Neural progenitor cell (in vitro differentiated cells): ENCODE measurements at regions not wholly inside any gene's neighbourhood (a gene's known extent, or its start where the extent isn't known, plus 50 kb on each side); places are given as distances from the start of the nearest gene placed in this dataset.

Source experiments
- DNase-seq: peaks from one replicate; pipeline ENCODE4 v3.0.0-alpha.2; 2016; ENCODE audit warnings: low spot score
- H2AFZ ChIP-seq: fragments of 200-600 bp; sonication (generic); replicated peaks from 2 replicates; pipeline ENCODE4 v1.6.1; 2016; ENCODE audit warnings: antibody characterized with exemption
- H3F3A ChIP-seq: fragments of 200-600 bp; sonication (generic); 2 replicates; pipeline ENCODE4 v1.6.1; 2016; ENCODE audit warnings: antibody characterized with exemption, low read depth
- H3K27ac ChIP-seq: fragments of 200-600 bp; sonication (generic); 2 replicates; pipeline ENCODE4 v1.5.1; 2016; ENCODE audit warnings: mild to moderate bottlenecking
- H3K27me3 ChIP-seq: fragments of 200-600 bp; sonication (generic); 2 replicates; pipeline ENCODE4 v1.6.1; 2016; ENCODE audit warnings: mild to moderate bottlenecking, moderate library complexity
- H3K36me3 ChIP-seq: fragments of 200-600 bp; sonication (generic); 2 replicates; pipeline ENCODE4 v1.5.1; 2016
- H3K4me1 ChIP-seq: fragments of 200-600 bp; sonication (generic); 2 replicates; pipeline ENCODE4 v1.6.1; 2016; ENCODE audit warnings: mixed run types
- H3K4me2 ChIP-seq: fragments of 200-600 bp; sonication (generic); 2 replicates; pipeline ENCODE4 v1.6.1; 2016
- H3K4me3 ChIP-seq: fragments of 200-600 bp; sonication (generic); 2 replicates; pipeline ENCODE4 v1.5.1; 2016
- H3K79me2 ChIP-seq: fragments of 200-600 bp; sonication (generic); 2 replicates; pipeline ENCODE4 v1.6.1; 2016; ENCODE audit warnings: low read depth
- H3K9ac ChIP-seq: fragments of 200-600 bp; sonication (generic); 2 replicates; pipeline ENCODE4 v1.6.1; 2016
- H3K9me3 ChIP-seq: fragments of 200-600 bp; sonication (generic); 2 replicates; pipeline ENCODE4 v1.5.1; 2016; ENCODE audit warnings: low read depth
- H4K20me1 ChIP-seq: fragments of 200-600 bp; sonication (generic); 2 replicates; pipeline ENCODE4 v1.6.1; 2016; ENCODE audit warnings: low read depth
- H3K27ac Mint-ChIP-seq: 3 replicates; pipeline ENCODE4 v1.8.0; 2021; ENCODE audit warnings: mixed read lengths
- H3K27me3 Mint-ChIP-seq: 2 replicates; pipeline ENCODE4 v1.8.0; 2022; ENCODE audit warnings: low read depth, mild to moderate bottlenecking, inconsistent platforms, moderate library complexity, mixed read lengths; ENCODE audit not compliant: insufficient read depth
- H3K36me3 Mint-ChIP-seq: 3 replicates; pipeline ENCODE4 v1.8.0; 2021; ENCODE audit warnings: mixed read lengths
- H3K4me1 Mint-ChIP-seq: 3 replicates; pipeline ENCODE4 v1.8.0; 2021; ENCODE audit warnings: mixed read lengths
- H3K4me3 Mint-ChIP-seq: 3 replicates; pipeline ENCODE4 v1.8.0; 2021; ENCODE audit warnings: mild to moderate bottlenecking, moderate library complexity, mixed read lengths
- H3K9me3 Mint-ChIP-seq: 3 replicates; pipeline ENCODE4 v1.8.0; 2020; ENCODE audit warnings: mixed read lengths
- CTCF ChIP-seq: fragments of 200-600 bp; sonication (generic); IDR thresholded peaks from 2 replicates; pipeline ENCODE4 v1.5.1; 2017; ENCODE audit warnings: antibody characterized with exemption, mild to moderate bottlenecking
- EZH2 ChIP-seq: fragments of 200-600 bp; sonication (generic); IDR thresholded peaks from 2 replicates; pipeline ENCODE4 v1.6.1; 2017; ENCODE audit warnings: antibody characterized with exemption, mild to moderate bottlenecking, moderate library complexity
- EZH2phosphoT487 ChIP-seq: fragments of 200-600 bp; sonication (generic); IDR thresholded peaks from 2 replicates; pipeline ENCODE4 v1.6.1; 2017; ENCODE audit warnings: antibody characterized with exemption

GRCh38 chr16:79899716-79900115 lies 299.2 kb upstream of the MAF start:
- Mint-ChIP-seq H3K36me3 (no peaks in the 10 kb centered on the region), H3K4me1 (peaks cover 4% of the 10 kb centered on the region), H3K27me3 (peaks cover 3% of the 10 kb centered on the region), H3K4me3 (no peak overlapping the region), H3K9me3 (no peaks in the 10 kb centered on the region), H3K27ac (no peak overlapping the region)
- Histone ChIP-seq H4K20me1 (no peaks in the 10 kb centered on the region), H3K9ac (no peak overlapping the region), H3K36me3 (no peaks in the 10 kb centered on the region), H3K27me3 (no peaks in the 10 kb centered on the region), H3K79me2 (no peaks in the 10 kb centered on the region), H3F3A (no peaks in the 10 kb centered on the region), H2AFZ (peak overlapping the region; percentile 73), H3K4me1 (no peaks in the 10 kb centered on the region), H3K27ac (no peak overlapping the region), H3K9me3 (no peaks in the 10 kb centered on the region), H3K4me2 (no peak overlapping the region), H3K4me3 (no peak overlapping the region)
- DNase-seq: no peak
- no peak for TF ChIP-seq EZH2phosphoT487
- TF ChIP-seq CTCF: no peak
- no peak for TF ChIP-seq EZH2

- Histone ChIP-seq H3K9ac (no peak overlapping the region), H3K4me2 (no peak overlapping the region), H3F3A (no peaks in the 10 kb centered on the region), H3K4me1 (no peaks in the 10 kb centered on the region), H3K36me3 (no peaks in the 10 kb centered on the region), H3K4me3 (no peak overlapping the region), H4K20me1 (no peaks in the 10 kb centered on the region), H2AFZ (no peak overlapping the region), H3K27ac (no peak overlapping the region), H3K79me2 (no peaks in the 10 kb centered on the region), H3K9me3 (no peaks in the 10 kb centered on the region), H3K27me3 (no peaks in the 10 kb centered on the region)
- Mint-ChIP-seq H3K9me3 (no peaks in the 10 kb centered on the region), H3K27ac (no peak overlapping the region), H3K4me3 (no peak overlapping the region), H3K27me3 (peaks cover 5% of the 10 kb centered on the region), H3K4me1 (peaks cover 4% of the 10 kb centered on the region), H3K36me3 (no peaks in the 10 kb centered on the region)
- TF ChIP-seq CTCF (no peak), EZH2 (no peak), EZH2phosphoT487 (no peak)
- no peak for DNase-seq
These were observed 298.8 kb upstream of the MAF start for GRCh38 chr16:79899316-79899715.

GRCh38 chr16:79898703-79899102 lies 298.2 kb upstream of the MAF start:
- no peak overlapping the region for H3K4me3 Mint-ChIP-seq
- H3K27ac Mint-ChIP-seq: no peak overlapping the region
- no peaks in the 10 kb centered on the region for H3K79me2 ChIP-seq
- H3K9me3 Mint-ChIP-seq: no peaks in the 10 kb centered on the region
- no peaks in the 10 kb centered on the region for H3K9me3 ChIP-seq
- no peaks in the 10 kb centered on the region for H3K4me1 ChIP-seq
- H3K36me3 ChIP-seq: no peaks in the 10 kb centered on the region
- H4K20me1 ChIP-seq: no peaks in the 10 kb centered on the region
- TF ChIP-seq EZH2phosphoT487: no peak
- TF ChIP-seq EZH2: no peak
- TF ChIP-seq CTCF: no peak
- peaks cover 4% of the 10 kb centered on the region for H3K4me1 Mint-ChIP-seq
- no peak overlapping the region for H3K27ac ChIP-seq
- H3K27me3 Mint-ChIP-seq: peaks cover 5% of the 10 kb centered on the region
- H3K9ac ChIP-seq: no peak overlapping the region
- H3K36me3 Mint-ChIP-seq: no peaks in the 10 kb centered on the region
- H3F3A ChIP-seq: no peaks in the 10 kb centered on the region
- H3K4me3 ChIP-seq: no peak overlapping the region
- no peak overlapping the region for H3K4me2 ChIP-seq
- H3K27me3 ChIP-seq: no peaks in the 10 kb centered on the region
- DNase-seq: no peak
- H2AFZ ChIP-seq: no peak overlapping the region
